Body of pancreas (tissue), 4 donors: ENCODE measurements at regions not wholly inside any gene's neighbourhood (a gene's known extent, or its start where the extent isn't known, plus 50 kb on each side); places are given as distances from the start of the nearest gene placed in this dataset.

Experiments
- CTCF ChIP-seq, 7 experiments: fragments of 450-650 bp in 4 of 7; fragments of 200-600 bp in 3 of 7; sonication (generic) in 3 of 7; IDR thresholded peaks; one replicate each; pipeline ENCODE4 v1.5.1; 2016 to 2019; ENCODE audit warnings: antibody characterized with exemption in 7 of 7
- POLR2A ChIP-seq, 3 donors: fragments of 450-650 bp; IDR thresholded peaks; one replicate each; pipeline ENCODE4 v1.6.1; 2016; ENCODE audit warnings: antibody characterized with exemption in 3 of 3, mild to moderate bottlenecking in 2 of 3

- no peak for TF ChIP-seq CTCF (IDR thresholded peaks at IDR 0.05)
- no peak for TF ChIP-seq POLR2A (IDR thresholded peaks at IDR 0.05)
Observed at GRCh38 chr3:76132154-76132470, 346.8 kb upstream of the ZNF717 start.
